ENCODE measurements at regions not wholly inside any gene's neighbourhood (a gene's known extent, or its start where the extent isn't known, plus 50 kb on each side); places are given as distances from the start of the nearest gene placed in this dataset.

- Histone ChIP-seq H3K4me1 (ENCODE audit: insufficient read depth, low read length, poor library complexity, severe bottlenecking) (no peaks in the 10 kb centered on the region), H3F3A (ENCODE audit: low read depth) (no peaks in the 10 kb centered on the region), H3K4me2 (ENCODE audit: low read depth, low read length, poor library complexity, severe bottlenecking) (no peak overlapping the region), H3K9me2 (replicated peaks; ENCODE audit: low read depth, low read length) (no peaks in the 10 kb centered on the region), H3K9me3 (ENCODE audit: insufficient read depth, low read depth, low read length) (no peaks in the 10 kb centered on the region), H3K79me2 (ENCODE audit: insufficient read depth, low read length) (no peaks in the 10 kb centered on the region), H3K27me3 (ENCODE audit: insufficient read depth, low read length, poor library complexity, severe bottlenecking) (no peaks in the 10 kb centered on the region), H3K4me3 (ENCODE audit: low read length, poor library complexity, severe bottlenecking) (no peak overlapping the region), H2AFZ (ENCODE audit: low read length) (no peak overlapping the region), H3K36me3 (ENCODE audit: insufficient read depth, low read length) (no peaks in the 10 kb centered on the region), H3K9ac (ENCODE audit: low read depth, low read length, poor library complexity, severe bottlenecking) (no peak overlapping the region), H4K20me1 (ENCODE audit: insufficient read depth, low read length, poor library complexity, severe bottlenecking) (no peaks in the 10 kb centered on the region)
- no peak for TF ChIP-seq CTCF (conservative IDR thresholded peaks at IDR 0.05; ENCODE audit: low read length)
- TF ChIP-seq EZH2phosphoT487 (IDR thresholded peaks at IDR 0.05; ENCODE audit: borderline replicate concordance) = no peak
Observed at GRCh38 chr1:17914987-17915386, 159.9 kb downstream of the ACTL8 start.

- TF ChIP-seq CTCF (conservative IDR thresholded peaks at IDR 0.05; ENCODE audit: low read length) (no peak), EZH2phosphoT487 (IDR thresholded peaks at IDR 0.05; ENCODE audit: borderline replicate concordance) (no peak)
- Histone ChIP-seq H3K4me2 (ENCODE audit: low read depth, low read length, poor library complexity, severe bottlenecking) (no peak overlapping the region), H3F3A (ENCODE audit: low read depth) (no peaks in the 10 kb centered on the region), H3K4me1 (ENCODE audit: insufficient read depth, low read length, poor library complexity, severe bottlenecking) (no peaks in the 10 kb centered on the region), H3K79me2 (ENCODE audit: insufficient read depth, low read length) (no peaks in the 10 kb centered on the region), H3K4me3 (ENCODE audit: low read length, poor library complexity, severe bottlenecking) (no peak overlapping the region), H3K36me3 (ENCODE audit: insufficient read depth, low read length) (no peaks in the 10 kb centered on the region), H2AFZ (ENCODE audit: low read length) (no peak overlapping the region), H3K9me2 (replicated peaks; ENCODE audit: low read depth, low read length) (no peaks in the 10 kb centered on the region), H3K9ac (ENCODE audit: low read depth, low read length, poor library complexity, severe bottlenecking) (no peak overlapping the region), H3K27me3 (ENCODE audit: insufficient read depth, low read length, poor library complexity, severe bottlenecking) (no peaks in the 10 kb centered on the region), H3K9me3 (ENCODE audit: insufficient read depth, low read depth, low read length) (no peaks in the 10 kb centered on the region), H4K20me1 (ENCODE audit: insufficient read depth, low read length, poor library complexity, severe bottlenecking) (no peaks in the 10 kb centered on the region)
Observed at GRCh38 chr1:17915511-17916197, 160.5 kb downstream of the ACTL8 start.

- H3K36me3 ChIP-seq (ENCODE audit: insufficient read depth, low read length) = no peaks in the 10 kb centered on the region
- TF ChIP-seq EZH2phosphoT487 (IDR thresholded peaks at IDR 0.05; ENCODE audit: borderline replicate concordance) (no peak), CTCF (conservative IDR thresholded peaks at IDR 0.05; ENCODE audit: low read length) (no peak)
- H3K79me2 ChIP-seq (ENCODE audit: insufficient read depth, low read length) = no peaks in the 10 kb centered on the region
- H3K9me3 ChIP-seq (ENCODE audit: insufficient read depth, low read depth, low read length) = no peaks in the 10 kb centered on the region
- H3K4me2 ChIP-seq (ENCODE audit: low read depth, low read length, poor library complexity, severe bottlenecking) = no peak overlapping the region
- no peaks in the 10 kb centered on the region for H3K9me2 ChIP-seq (replicated peaks; ENCODE audit: low read depth, low read length)
- H3K4me3 ChIP-seq (ENCODE audit: low read length, poor library complexity, severe bottlenecking) = no peak overlapping the region
- H3K4me1 ChIP-seq (ENCODE audit: insufficient read depth, low read length, poor library complexity, severe bottlenecking) = no peaks in the 10 kb centered on the region
- H3F3A ChIP-seq (ENCODE audit: low read depth) = no peaks in the 10 kb centered on the region
- H3K9ac ChIP-seq (ENCODE audit: low read depth, low read length, poor library complexity, severe bottlenecking) = no peak overlapping the region
- H2AFZ ChIP-seq (ENCODE audit: low read length) = no peak overlapping the region
- H4K20me1 ChIP-seq (ENCODE audit: insufficient read depth, low read length, poor library complexity, severe bottlenecking) = no peaks in the 10 kb centered on the region
- H3K27me3 ChIP-seq (ENCODE audit: insufficient read depth, low read length, poor library complexity, severe bottlenecking) = no peaks in the 10 kb centered on the region
Observed at GRCh38 chr1:17916702-17917101, 161.6 kb downstream of the ACTL8 start.
